Progenitor cell of endocrine pancreas (in vitro differentiated cells): ENCODE measurements at regions not wholly inside any gene's neighbourhood (a gene's known extent, or its start where the extent isn't known, plus 50 kb on each side); places are given as distances from the start of the nearest gene placed in this dataset. TPM values are rescaled to one million over a fixed set of nuclear protein-coding genes. Genes with fewer than 3 reads are reported as not detected.

Experiments used
- DNase-seq: peaks from one replicate; pipeline ENCODE4 v3.0.0; 2021; ENCODE audit warnings: low spot score; ENCODE audit not compliant: unreplicated experiment
- H3K27ac Mint-ChIP-seq: 2 replicates; pipeline ENCODE4 v1.8.0; 2021; ENCODE audit warnings: mild to moderate bottlenecking, moderate library complexity, mixed read lengths
- H3K27me3 Mint-ChIP-seq: 2 replicates; pipeline ENCODE4 v1.8.0; 2021; ENCODE audit warnings: mixed read lengths
- H3K36me3 Mint-ChIP-seq: 2 replicates; pipeline ENCODE4 v1.8.0; 2022; ENCODE audit warnings: mixed read lengths; ENCODE audit not compliant: insufficient read depth
- H3K4me1 Mint-ChIP-seq: 2 replicates; pipeline ENCODE4 v1.8.0; 2021; ENCODE audit warnings: low read depth, mixed read lengths
- H3K4me3 Mint-ChIP-seq: 2 replicates; pipeline ENCODE4 v1.8.0; 2021; ENCODE audit warnings: low read depth, mild to moderate bottlenecking, moderate library complexity, mixed read lengths
- H3K9me3 Mint-ChIP-seq: 2 replicates; pipeline ENCODE4 v1.8.0; 2021; ENCODE audit warnings: low read depth, mixed read lengths
- CTCF ChIP-seq: fragments of 200-600 bp; sonication (generic); IDR thresholded peaks from one replicate; pipeline ENCODE4 v1.5.0; 2021; ENCODE audit warnings: antibody characterized with exemption, mild to moderate bottlenecking; ENCODE audit not compliant: unreplicated experiment
- microRNA-seq: library from miRNA; unstranded; fragments of <30 nt; microRNA quantifications from one replicate; pipeline ENCODE4 v1.1.0, GENCODE V29; 2020; ENCODE audit warnings: borderline number of aligned reads; ENCODE audit not compliant: unreplicated experiment

DNA sequence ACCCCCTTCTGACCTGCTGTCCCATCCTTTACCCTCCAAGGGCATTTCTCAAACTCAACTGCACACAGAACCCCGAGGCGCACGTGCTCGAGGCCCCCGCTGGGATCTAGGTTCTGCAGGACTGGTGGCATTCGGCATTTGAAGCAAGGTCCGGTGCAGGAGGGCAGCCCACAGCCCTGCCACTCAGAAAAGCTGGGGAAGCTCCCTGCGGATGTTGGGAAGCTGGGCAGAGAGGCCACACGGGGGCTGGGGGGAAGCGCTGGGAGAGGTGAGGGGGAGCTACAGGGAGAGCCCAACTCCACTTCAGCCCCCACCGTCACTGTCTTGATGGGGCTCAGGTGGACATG is 51.2 kb upstream of the SLCO4A1 start:
- H3K27me3 Mint-ChIP-seq: peaks cover 27% of the 10 kb centered on the region
- no peak for TF ChIP-seq CTCF
- H3K9me3 Mint-ChIP-seq: no peaks in the 10 kb centered on the region

GRCh38 chr20:62591591-62591990 is 50.7 kb upstream of the SLCO4A1 start:
- DNase-seq: no peak
- H3K4me3 Mint-ChIP-seq: no peak overlapping the region
- H3K9me3 Mint-ChIP-seq: no peaks in the 10 kb centered on the region
- H3K27ac Mint-ChIP-seq: no peak overlapping the region
- peaks cover 27% of the 10 kb centered on the region for H3K27me3 Mint-ChIP-seq
- no peak for TF ChIP-seq CTCF
- no peaks in the 10 kb centered on the region for H3K4me1 Mint-ChIP-seq
- no peaks in the 10 kb centered on the region for H3K36me3 Mint-ChIP-seq

More for the DNA sequence above, 51.2 kb upstream of the SLCO4A1 start:
- no peak for DNase-seq
- H3K4me1 Mint-ChIP-seq: no peaks in the 10 kb centered on the region
- no peak overlapping the region for H3K4me3 Mint-ChIP-seq
- no peaks in the 10 kb centered on the region for H3K36me3 Mint-ChIP-seq
- H3K27ac Mint-ChIP-seq: no peak overlapping the region

Small RNA genes in the stretch of these regions (microRNA-seq; reads per million reads assigned to microRNA genes)
- gene MIR1-1 (not detected), gene MIR133A2 (not detected)
